ENCODE measurements at regions not wholly inside any gene's neighbourhood (a gene's known extent, or its start where the extent isn't known, plus 50 kb on each side); places are given as distances from the start of the nearest gene placed in this dataset.

DNA sequence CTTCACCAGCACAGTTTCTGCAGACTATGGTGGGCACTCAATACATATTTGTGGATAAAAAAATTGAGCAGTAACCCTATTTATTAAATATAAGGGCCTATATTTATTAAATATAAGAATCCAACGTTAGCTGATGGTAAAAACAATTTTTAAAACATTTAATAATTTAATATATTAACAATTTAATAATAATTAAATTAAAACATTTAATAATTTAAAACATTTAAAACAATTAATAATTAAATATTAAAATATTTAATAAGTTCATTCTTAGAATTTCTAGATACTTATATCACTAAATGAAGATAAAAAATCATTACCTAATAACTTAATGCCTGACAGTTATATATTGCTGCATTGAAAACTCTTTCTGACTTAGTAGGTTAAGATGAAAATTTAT is 880.2 kb upstream of the EPHA6 start:
- DNase-seq (ENCODE audit: low read depth) = no peak

DNA sequence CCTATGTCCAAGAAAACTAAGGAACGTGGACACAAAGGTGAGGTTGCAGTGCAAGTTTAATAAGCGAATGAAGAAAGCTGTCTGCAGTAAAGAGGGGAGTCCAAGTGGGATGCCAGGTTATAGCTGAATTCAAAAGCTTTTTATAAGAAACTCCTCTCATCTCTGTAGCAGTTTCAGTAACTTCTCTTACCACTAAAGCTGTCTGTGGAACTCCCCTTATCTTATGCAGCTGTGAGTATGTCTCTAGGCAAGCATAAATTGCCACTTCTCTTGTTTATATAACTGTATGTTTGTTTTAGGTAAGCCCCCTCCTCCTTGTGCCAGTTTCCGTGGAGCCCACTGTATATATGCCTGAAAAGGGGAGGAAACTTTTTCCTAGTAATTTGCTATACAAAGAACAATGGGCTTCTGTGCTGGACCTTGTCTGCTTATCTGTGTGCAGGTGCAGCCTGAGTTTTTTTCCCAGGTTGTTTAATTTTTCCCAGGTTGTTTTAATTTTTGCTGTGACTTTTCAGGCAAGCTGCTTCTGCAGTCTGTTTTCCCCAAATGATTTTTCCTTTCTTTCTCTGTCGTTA is 875.1 kb upstream of the EPHA6 start:
- no peak for DNase-seq (ENCODE audit: low read depth)

DNA sequence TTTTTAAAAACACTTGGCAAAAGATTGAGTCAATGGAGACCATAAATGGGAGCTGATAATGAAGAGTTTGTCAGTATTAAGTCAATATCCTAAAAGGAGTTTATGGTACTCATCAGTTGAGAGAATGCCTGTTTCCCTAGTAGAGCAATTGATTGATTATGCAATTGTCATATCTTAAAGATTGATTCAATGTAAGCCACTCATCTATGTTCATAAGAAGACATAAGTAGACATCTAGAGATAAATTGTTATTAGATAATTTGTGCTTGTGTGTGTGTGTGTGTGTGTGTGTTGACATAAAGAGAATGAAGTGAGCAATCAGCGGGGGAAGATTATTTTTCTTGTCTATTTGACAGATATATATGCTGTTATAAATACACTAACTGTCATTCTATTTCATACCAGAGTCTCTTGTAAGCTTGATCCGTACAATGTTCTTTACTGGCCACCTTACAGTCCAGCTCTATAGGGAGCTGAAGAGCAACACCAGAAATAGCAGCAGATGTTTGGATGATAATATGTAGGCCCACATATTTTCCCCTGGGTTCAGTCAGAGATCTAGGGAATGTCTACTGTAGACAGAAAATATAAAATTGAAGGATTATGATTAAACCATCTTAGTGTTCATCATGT is 848.6 kb upstream of the EPHA6 start:
- no peak for DNase-seq (ENCODE audit: low read depth)

DNA sequence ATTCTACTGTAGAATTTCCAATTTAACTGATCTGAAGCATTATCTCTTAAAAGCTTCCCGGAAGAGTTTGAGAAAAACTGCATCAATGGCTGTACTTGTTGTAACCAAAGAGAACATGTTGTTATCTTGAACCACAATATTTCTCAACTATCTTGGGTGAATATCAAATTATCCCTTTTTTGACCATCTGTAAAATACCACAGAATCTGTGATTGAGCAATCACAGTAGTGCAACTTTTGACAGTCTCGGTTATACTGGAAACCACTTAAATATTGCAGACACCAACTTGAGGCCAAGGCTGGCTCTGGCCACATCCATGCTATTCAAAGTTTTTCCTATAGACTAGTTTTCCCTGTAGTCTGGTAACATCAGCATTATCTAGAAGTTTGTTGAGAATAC is 842.8 kb upstream of the EPHA6 start:
- DNase-seq (ENCODE audit: low read depth) = no peak

- DNase-seq (ENCODE audit: low read depth) = no peak
Measured at GRCh38 chr3:95994338-95994737, 820.1 kb upstream of the EPHA6 start.

- DNase-seq (ENCODE audit: low read depth) = no peak
Measured at GRCh38 chr3:96000966-96001365, 813.4 kb upstream of the EPHA6 start.

DNA sequence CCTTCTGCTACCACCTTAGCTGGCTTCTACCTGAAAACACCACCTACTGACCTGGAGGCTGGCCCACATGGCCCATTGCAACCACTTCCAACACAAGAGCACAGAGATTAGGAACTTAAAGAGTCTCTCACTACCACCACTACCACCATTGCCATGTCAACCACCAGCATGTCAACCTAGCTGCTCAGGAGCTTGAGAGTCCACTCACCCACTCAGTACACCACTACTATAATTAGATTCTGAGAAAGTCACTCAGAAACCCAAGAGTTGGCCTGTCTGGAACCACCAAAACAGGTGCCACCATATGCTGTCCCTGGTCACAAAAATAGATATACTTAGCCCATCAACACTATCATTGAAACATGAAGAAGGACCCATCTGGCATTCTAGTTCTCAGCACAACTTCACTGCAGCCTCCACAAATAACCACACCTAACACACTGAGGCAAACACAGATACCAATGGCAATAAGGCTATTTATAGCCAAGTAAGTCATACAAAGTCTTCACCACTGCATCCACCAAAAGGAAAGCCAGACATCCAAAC is 806.7 kb upstream of the EPHA6 start:
- no peak for DNase-seq (ENCODE audit: low read depth)

DNA sequence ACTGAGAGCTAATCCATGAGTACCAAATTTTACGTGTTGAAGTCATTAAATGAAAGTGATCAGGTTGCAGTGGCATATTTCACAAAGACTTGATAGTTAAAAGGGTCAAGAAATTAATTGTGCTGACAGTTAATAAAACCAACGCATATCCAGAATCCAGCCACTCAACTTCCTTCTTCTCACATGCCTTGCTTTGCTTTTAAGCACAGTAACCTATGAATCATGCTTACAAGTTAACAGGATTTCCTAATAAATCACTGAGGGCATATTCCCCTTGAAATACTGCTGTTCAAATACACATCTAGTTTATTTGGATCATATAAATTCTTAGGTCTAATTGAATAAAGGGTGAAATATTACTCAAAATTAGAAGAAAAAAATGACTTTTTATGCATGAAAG is 801.5 kb upstream of the EPHA6 start:
- no peak for DNase-seq (ENCODE audit: low read depth)

- DNase-seq (ENCODE audit: low read depth) = no peak
Measured at GRCh38 chr3:96017556-96017955, 796.8 kb upstream of the EPHA6 start.

DNA sequence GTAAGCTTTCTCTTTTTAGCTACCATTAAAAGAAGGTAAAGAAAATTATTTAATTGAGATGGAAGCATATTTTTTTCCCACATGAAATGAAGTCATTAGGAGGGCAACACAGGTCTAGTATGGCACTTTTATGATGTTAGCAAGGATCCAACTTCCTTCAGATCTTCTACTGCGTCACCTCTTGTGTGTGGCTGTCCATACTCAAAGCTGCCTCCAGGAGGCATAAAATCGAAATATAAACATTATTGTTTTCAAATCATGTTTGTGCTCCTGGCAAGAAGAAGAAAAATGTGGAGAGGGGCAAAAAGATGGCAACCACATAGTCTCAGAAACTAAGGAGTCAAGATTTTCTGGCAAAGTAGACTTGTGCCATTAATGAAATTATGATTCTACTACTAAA is 791.7 kb upstream of the EPHA6 start:
- DNase-seq (ENCODE audit: low read depth) = no peak

DNA sequence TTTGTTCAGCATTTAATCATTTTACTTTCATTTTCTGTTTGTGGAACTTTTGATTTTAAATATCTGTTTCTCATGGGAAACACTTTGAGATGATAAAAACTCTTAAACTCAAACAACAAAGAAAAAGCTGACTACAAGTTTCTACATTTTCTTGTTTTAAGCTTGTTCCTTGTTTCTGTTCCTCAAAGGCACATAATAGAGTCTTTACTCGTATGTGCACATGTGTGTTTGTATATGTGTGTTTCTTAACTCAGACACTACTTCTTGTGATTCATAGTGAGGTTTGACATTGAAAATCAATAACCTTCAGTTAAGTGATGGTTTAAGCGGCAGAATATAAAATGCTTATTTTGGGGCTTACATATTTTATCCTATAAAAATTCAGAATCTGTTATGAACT is 786.7 kb upstream of the EPHA6 start:
- DNase-seq (ENCODE audit: low read depth) = no peak

DNA sequence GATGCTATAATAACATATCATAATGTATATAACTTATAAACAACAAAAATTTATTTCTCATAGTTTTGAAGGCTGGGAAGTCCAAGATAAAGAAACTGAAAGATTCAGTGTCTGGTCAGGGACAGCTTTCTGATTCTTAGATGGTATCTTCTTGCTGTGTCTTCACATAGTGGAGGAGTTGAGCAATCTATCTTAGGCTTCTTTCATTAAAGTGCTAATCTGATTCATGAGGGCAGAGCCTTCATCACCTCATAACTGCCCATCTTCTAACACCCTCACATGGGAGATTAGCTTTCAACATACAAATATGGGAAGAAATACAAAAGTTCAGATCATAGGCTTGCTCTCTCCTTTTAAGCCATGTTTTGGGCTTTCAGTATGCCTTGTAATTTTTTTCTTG is 774.8 kb upstream of the EPHA6 start:
- DNase-seq (ENCODE audit: low read depth) = no peak

- no peak for DNase-seq (ENCODE audit: low read depth)
Measured at GRCh38 chr3:96059301-96059700, 755.1 kb upstream of the EPHA6 start.

DNA sequence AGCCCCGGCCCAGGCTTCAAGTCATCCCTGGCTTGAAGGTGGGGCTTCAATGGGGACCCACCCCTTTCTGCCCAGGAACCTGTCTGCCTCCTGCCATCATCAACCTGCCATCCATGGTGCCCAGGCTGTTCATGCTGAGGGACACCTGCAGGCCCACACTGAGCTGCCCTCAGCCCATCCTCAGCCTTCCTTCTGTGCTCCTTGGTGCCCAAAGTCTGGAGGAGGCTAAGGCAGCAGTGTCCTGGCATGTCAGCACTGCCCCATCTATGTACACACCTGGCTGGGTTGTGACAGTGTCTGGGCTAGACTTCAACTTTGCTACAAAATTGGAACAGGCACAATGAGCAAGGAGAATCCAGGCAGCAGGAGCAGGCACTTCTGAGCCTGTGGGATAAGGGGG is 745.3 kb upstream of the EPHA6 start:
- DNase-seq (ENCODE audit: low read depth) = no peak

DNA sequence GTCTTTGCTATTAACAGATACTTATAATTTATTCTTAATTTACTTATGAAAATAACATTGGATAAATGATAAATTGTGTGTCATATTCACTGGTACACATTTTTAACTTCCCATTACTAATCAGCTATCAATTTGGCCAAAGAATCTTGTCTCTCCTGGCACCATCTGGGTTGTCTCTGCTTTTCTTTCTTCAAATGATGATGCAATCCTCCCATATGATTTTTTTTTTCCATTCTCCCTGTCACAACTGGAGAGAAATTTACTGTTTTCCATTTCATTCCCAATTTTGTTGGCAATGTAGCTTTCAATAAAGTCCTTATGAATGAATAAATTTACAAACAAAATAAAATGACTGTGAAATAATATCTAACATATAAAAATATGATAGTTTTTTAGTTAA is 743.7 kb upstream of the EPHA6 start:
- no peak for DNase-seq (ENCODE audit: low read depth)

GRCh38 chr3:96071097-96071496 is 743.3 kb upstream of the EPHA6 start:
- DNase-seq (ENCODE audit: low read depth) = no peak

DNA sequence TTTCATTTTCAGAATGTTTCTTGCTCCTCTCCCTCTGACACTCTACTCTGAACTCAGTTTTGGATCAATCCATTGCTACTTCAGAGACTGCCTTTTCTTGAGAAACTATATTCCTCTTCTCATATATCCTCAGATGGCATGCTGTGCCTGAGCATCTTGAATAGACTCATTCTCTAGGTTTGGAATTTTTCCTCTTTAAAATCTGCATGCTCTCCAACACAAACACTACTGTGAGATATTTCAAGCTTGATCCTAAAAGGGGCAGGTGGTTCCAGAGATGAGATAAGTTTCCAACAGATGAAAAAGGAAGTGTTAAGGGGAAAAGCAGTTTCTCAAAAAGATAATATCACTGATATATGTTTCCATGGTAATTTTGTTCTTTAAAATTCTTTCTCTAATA is 742.2 kb upstream of the EPHA6 start:
- DNase-seq (ENCODE audit: low read depth) = no peak

- no peak for DNase-seq (ENCODE audit: low read depth)
Measured at GRCh38 chr3:96083610-96084009, 730.8 kb upstream of the EPHA6 start.

- no peak for DNase-seq (ENCODE audit: low read depth)
Measured at GRCh38 chr3:96086018-96086417, 728.4 kb upstream of the EPHA6 start.

DNA sequence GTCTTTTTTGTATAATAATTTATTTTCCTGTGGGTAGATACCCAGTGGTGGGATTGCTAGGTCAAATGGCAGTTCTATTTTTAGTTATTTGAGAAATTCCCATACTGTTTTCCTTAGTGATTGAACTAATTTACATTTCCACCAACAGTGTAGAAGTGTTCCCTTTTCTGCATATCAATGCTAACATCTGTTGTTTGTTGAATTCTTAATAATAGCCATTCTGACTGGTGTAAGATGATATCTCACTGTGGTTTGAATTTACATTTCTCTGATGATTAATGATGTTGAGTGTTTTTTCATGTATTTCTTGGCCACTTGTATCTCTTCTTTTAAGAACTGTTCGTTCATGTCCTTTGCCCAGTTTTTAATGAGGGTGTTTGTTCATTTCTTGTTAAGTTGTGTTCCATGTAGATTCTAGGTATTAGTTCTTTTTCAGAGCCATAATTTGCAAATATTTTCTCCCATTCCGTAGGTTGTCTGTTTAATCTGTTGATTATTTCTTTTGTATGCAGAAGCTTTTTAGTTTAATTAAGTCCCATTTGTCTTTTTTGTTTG is 713.3 kb upstream of the EPHA6 start:
- no peak for DNase-seq (ENCODE audit: low read depth)

DNA sequence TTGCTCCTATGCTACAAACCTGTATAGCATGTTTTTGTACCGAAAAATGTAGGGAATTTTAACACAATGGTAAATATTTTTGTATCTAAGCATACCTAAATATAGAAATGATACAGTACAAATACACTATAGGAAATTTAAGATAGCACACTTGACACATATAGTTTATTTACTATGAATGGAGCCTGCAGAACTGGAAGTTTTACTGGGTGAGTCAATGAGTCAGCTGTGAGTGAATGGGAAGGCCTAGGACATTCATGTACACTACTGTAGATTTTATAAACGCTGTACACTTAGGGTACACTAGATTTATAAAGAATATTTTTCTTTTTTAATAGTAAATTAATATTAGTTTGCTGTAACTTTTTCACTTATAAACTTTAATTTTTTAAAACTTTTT is 707.7 kb upstream of the EPHA6 start:
- no peak for DNase-seq (ENCODE audit: low read depth)
